GM12878 (cell line): ENCODE measurements at regions not wholly inside any gene's neighbourhood (a gene's known extent, or its start where the extent isn't known, plus 50 kb on each side); places are given as distances from the start of the nearest gene placed in this dataset.

Experiments
- ATAC-seq: fragments of 200-7000 bp; cut with Tn5 transposase; 3 replicates; pipeline ENCODE4 v1.9.1; 2020; ENCODE audit warnings: mild to moderate bottlenecking, moderate library complexity
- BruUV-seq: library from RNA; stranded (reverse); fragments of 400-500 nt; replicated peaks from 2 replicates; lab custom pipeline; 2021; lab: Mats Ljungman, UMichigan
- CTCF ChIA-PET: fragments of 300-600 bp; sonication (Branson Sonifier 250); formaldehyde crosslinking; extraction: SDS; loops from one replicate; lab custom pipeline; 2021; ENCODE audit warnings: inconsistent platforms; lab: Yijun Ruan, JAX
- POLR2A ChIA-PET: fragments of 350-600 bp; formaldehyde crosslinking; extraction: SDS; loops from one replicate; lab custom pipeline; 2021; ENCODE audit warnings: inconsistent platforms; lab: Charles Lee
- RAD21 ChIA-PET: fragments of 300-600 bp; sonication (Branson Sonifier 250); formaldehyde crosslinking; loops from one replicate; lab custom pipeline; 2023; ENCODE audit warnings: antibody characterized with exemption; ENCODE audit not compliant: unreplicated experiment; lab: Charles Lee
- SMC1A ChIA-PET: fragments of 300-600 bp; sonication (Branson Sonifier 250); formaldehyde crosslinking; loops from one replicate; lab custom pipeline; 2023; ENCODE audit not compliant: unreplicated experiment, uncharacterized antibody; lab: Charles Lee
- DNase-seq: peaks from one replicate; pipeline ENCODE4 v3.0.0-alpha.2; 2011; ENCODE audit warnings: low read depth, low spot score
- FAIRE-seq: peaks from 3 replicates; lab custom pipeline; 2011; peaks lifted over from hg19 to GRCh38; lab: Jason Lieb, UNC
- H2AFZ ChIP-seq: 2 replicates; pipeline ENCODE4 v1.6.0; 2011; ENCODE audit warnings: low read depth, low read length, control low read depth; ENCODE audit not compliant: control insufficient read depth
- H3K27ac ChIP-seq: 2 replicates; pipeline ENCODE4 v1.5.1; 2011; ENCODE audit warnings: control low read depth; ENCODE audit not compliant: control insufficient read depth, insufficient read depth
- H3K27me3 ChIP-seq, 2 experiments: replicated peaks in 1 of 2; 2 replicates each; pipeline versions ENCODE4 v1.6.0 to v1.6.1; 2011; ENCODE audit warnings: low read length in 1 of 2; ENCODE audit not compliant: control insufficient read depth in 2 of 2, insufficient read depth in 2 of 2
- H3K36me3 ChIP-seq, 2 experiments: 2 replicates each; pipeline ENCODE4 v1.5.1; 2011; ENCODE audit warnings: low read length in 1 of 2; ENCODE audit not compliant: control insufficient read depth in 2 of 2, insufficient read depth in 2 of 2
- H3K4me1 ChIP-seq: 2 replicates; pipeline ENCODE4 v1.6.1; 2011; ENCODE audit warnings: mild to moderate bottlenecking, low read length, moderate library complexity, mixed read lengths; ENCODE audit not compliant: control insufficient read depth, insufficient read depth
- H3K4me2 ChIP-seq: 2 replicates; pipeline ENCODE4 v1.6.0; 2011; ENCODE audit warnings: control low read depth; ENCODE audit not compliant: control insufficient read depth, insufficient read depth
- H3K4me3 ChIP-seq: fragments of 200-600 bp; sonication (generic); 2 replicates; pipeline ENCODE4 v1.5.1; 2016
- H3K79me2 ChIP-seq: 2 replicates; pipeline ENCODE4 v1.6.0; 2011; ENCODE audit warnings: low read length; ENCODE audit not compliant: control insufficient read depth, insufficient read depth
- H3K9ac ChIP-seq: 2 replicates; pipeline ENCODE4 v1.8.0; 2011; ENCODE audit warnings: low read length, control low read depth, mixed read lengths; ENCODE audit not compliant: control insufficient read depth, insufficient read depth
- H3K9me3 ChIP-seq: replicated peaks from 3 replicates; pipeline ENCODE4 v1.5.1; 2011; ENCODE audit warnings: mild to moderate bottlenecking, low read length; ENCODE audit not compliant: control insufficient read depth, insufficient read depth
- H4K20me1 ChIP-seq: 2 replicates; pipeline ENCODE4 v1.6.0; 2011; ENCODE audit not compliant: control insufficient read depth, insufficient read depth
- BHLHE40 ChIP-seq, 2 experiments: fragments of 450-650 bp in 1 of 2; IDR thresholded peaks; 2 replicates each; pipeline ENCODE4 v1.6.1; 2011 to 2017; ENCODE audit warnings: low read depth in 2 of 2, borderline replicate concordance in 1 of 2, improper control_type of control experiment in 1 of 2, low read length in 1 of 2, mild to moderate bottlenecking in 1 of 2
- BMI1 ChIP-seq: fragments of 450-650 bp; IDR thresholded peaks from 2 replicates; pipeline ENCODE4 v1.6.1; 2016; ENCODE audit warnings: mild to moderate bottlenecking, moderate library complexity, borderline replicate concordance
- CBFB ChIP-seq: IDR thresholded peaks from 2 replicates; pipeline ENCODE4 v1.6.1; 2016; ENCODE audit warnings: antibody characterized with exemption, low read depth
- IKZF2 ChIP-seq, 2 experiments: fragments of 450-650 bp; IDR thresholded peaks; 2 replicates each; pipeline ENCODE4 v1.6.1; 2017; ENCODE audit warnings: mild to moderate bottlenecking in 2 of 2, moderate library complexity in 2 of 2
- NKRF ChIP-seq: fragments of 450-650 bp; conservative IDR thresholded peaks from 2 replicates; pipeline ENCODE4 v1.6.1; 2017; ENCODE audit warnings: mild to moderate bottlenecking, moderate library complexity
- PAX5 ChIP-seq: IDR thresholded peaks from 2 replicates; pipeline ENCODE4 v1.6.1; 2011; ENCODE audit warnings: low read depth, low read length, borderline replicate concordance
- SP1 ChIP-seq: IDR thresholded peaks from one replicate; pipeline ENCODE4 v1.6.1; 2011; ENCODE audit warnings: low read depth, low read length
- SRF ChIP-seq, 2 experiments: IDR thresholded peaks; 2 replicates each; pipeline ENCODE4 v1.6.1; 2011; ENCODE audit warnings: low read depth in 2 of 2, low read length in 2 of 2, mild to moderate bottlenecking in 1 of 2, moderate library complexity in 1 of 2
- TCF3 ChIP-seq: IDR thresholded peaks from 2 replicates; pipeline ENCODE4 v1.6.1; 2012; ENCODE audit warnings: low read depth, mild to moderate bottlenecking, low read length, borderline replicate concordance; ENCODE audit not compliant: insufficient read depth
- USF1 ChIP-seq: IDR thresholded peaks from 2 replicates; pipeline ENCODE4 v1.6.1; 2011; ENCODE audit warnings: borderline replicate concordance, low read depth, mild to moderate bottlenecking, moderate library complexity, mixed read lengths, low read length; ENCODE audit not compliant: insufficient read depth; ENCODE audit errors: extremely low read length
- USF2 ChIP-seq: IDR thresholded peaks from 2 replicates; pipeline ENCODE4 v1.6.1; 2011; ENCODE audit warnings: low read depth, low read length, improper control_type of control experiment, borderline replicate concordance
- ZBTB40 ChIP-seq: fragments of 450-650 bp; IDR thresholded peaks from 2 replicates; pipeline ENCODE4 v1.6.1; 2016; ENCODE audit warnings: mild to moderate bottlenecking, moderate library complexity, borderline replicate concordance
- ZNF217 ChIP-seq: fragments of 450-650 bp; IDR thresholded peaks from 2 replicates; pipeline ENCODE4 v1.6.1; 2017; ENCODE audit warnings: antibody characterized with exemption, mild to moderate bottlenecking
- WGBS: methylation state at CpG from one replicate; pipeline ENCODE4 v1.1.6; 2016; ENCODE audit warnings: low lambda C conversion rate; ENCODE audit not compliant: insufficient replicate concordance, insufficient coverage; ENCODE audit errors: missing lambda C conversion rate; 5-methylcytosine and 5-hydroxymethylcytosine counted together
- in situ Hi-C: fragments of 300-500 bp; cut with MboI; formaldehyde crosslinking; loops from 9 replicates; pipeline ENCODE4 v1.14.3; 2018; ENCODE audit warnings: mixed read lengths
- intact Hi-C: fragments of 100-400 bp; cut with micrococcal nuclease; formaldehyde crosslinking; loops from one replicate; pipeline ENCODE4 v1.14.2; 2022; ENCODE audit not compliant: unreplicated experiment

- TF ChIP-seq TCF3 (no peak), SRF (IDR thresholded peaks at IDR 0.05; ENCODE audit: low read depth in 2 of 2, low read length in 2 of 2) (no peak), BMI1 (no peak)
- TF ChIP-seq, all 136 proteins: peak for 0
These were observed 218.0 kb upstream of the ZNF32 start (continued) for GRCh38 chr10:43866712-43867111.

- BruUV-seq = no TSS peak
- FAIRE-seq = no peak
- intact Hi-C loops = no loop called here
- no peak for TF ChIP-seq SP1
- no peak for TF ChIP-seq IKZF2 (IDR thresholded peaks at IDR 0.05)
- no peak for TF ChIP-seq ZNF217
- no peak for TF ChIP-seq PAX5
- no peak for TF ChIP-seq USF2
- no peak for TF ChIP-seq USF1
- TF ChIP-seq NKRF = no peak
- no peak for TF ChIP-seq CBFB
- TF ChIP-seq BHLHE40 (IDR thresholded peaks at IDR 0.05; ENCODE audit: borderline replicate concordance in 1 of 2, low read depth in 2 of 2, low read length in 1 of 2) = no peak
- TF ChIP-seq ZBTB40 = no peak
These were observed 216.8 kb upstream of the ZNF32 start for GRCh38 chr10:43865265-43866135.

More at GRCh38 chr10:43865265-43866135, 216.8 kb upstream of the ZNF32 start:
- in situ Hi-C loops = loop anchor here (25.0 kb wide), 2 partner anchors 103 to 378 kb away; no protein-coding TSS in a partner anchor
- ChIA-PET POLR2A (no interaction called here), SMC1A (interaction anchor here (0.7 kb wide), 1 partner anchor 181 kb away, joined by 3 read pairs; no protein-coding TSS in a partner anchor), CTCF (no interaction called here), RAD21 (no interaction called here)
- DNase-seq = no peak
- 28% methylated on average over 13 of the region's 13 CpGs for WGBS
- no peaks in the 10 kb centered on the region for H3K36me3 ChIP-seq
- no peak overlapping the region for H3K9ac ChIP-seq
- no peak overlapping the region for H2AFZ ChIP-seq
- no peak overlapping the region for H3K27ac ChIP-seq
- no peaks in the 10 kb centered on the region for H3K4me1 ChIP-seq
- H3K4me3 ChIP-seq = no peak overlapping the region
- no peaks in the 10 kb centered on the region for H4K20me1 ChIP-seq
- no peak overlapping the region for H3K4me2 ChIP-seq
- no peaks in the 10 kb centered on the region for H3K9me3 ChIP-seq
- H3K27me3 ChIP-seq = no peaks in the 10 kb centered on the region; a peak in 1 of 4 replicates
- ATAC-seq = no peak
- no peaks in the 10 kb centered on the region for H3K79me2 ChIP-seq
